ENCODE measurements at regions not wholly inside any gene's neighbourhood (a gene's known extent, or its start where the extent isn't known, plus 50 kb on each side); places are given as distances from the start of the nearest gene placed in this dataset.
A peak's percentile ranks its signal among the peaks of the same experiment; 100 is the strongest.
"Not testable (repeated sequence)": the region's sequence is repeated elsewhere in the genome, so short reads cannot be mapped to it uniquely, and the experiment has no call there.

DNA sequence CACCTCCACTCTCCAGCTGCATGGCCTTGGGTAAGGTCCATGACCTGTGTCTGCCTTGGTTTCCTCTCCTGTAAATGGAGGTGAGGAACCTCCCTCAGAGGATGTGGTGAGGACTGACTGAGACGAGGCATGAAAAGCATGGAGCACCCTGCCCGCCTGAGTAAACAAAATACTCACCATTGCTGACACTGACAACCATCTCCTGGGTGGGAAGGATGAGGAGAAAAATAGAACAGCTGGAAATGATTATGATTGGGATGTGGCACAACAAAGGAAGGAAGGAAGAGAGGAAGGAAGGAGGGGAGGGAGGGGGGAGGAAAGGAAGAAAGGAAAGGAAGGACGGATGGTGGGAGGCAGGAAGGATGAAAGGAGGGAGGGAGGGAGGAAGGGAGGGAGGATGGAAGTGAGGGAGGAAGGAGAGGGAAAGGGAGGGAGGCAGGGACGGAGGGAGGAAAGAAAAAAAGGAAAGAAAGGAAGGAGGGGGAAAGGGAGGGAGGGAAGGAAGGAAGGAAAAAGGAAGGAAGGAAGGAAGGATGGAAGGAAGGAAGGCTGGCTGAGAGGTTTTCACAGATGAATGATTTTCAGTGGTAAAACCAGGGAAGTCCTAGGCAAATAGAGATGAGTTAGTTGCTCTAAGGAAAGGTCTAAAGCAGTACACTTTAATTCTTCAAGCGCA lies 276.5 kb upstream of the XYLT1 start:
- no peak for DNase-seq (ENCODE audit: low spot score)

DNA sequence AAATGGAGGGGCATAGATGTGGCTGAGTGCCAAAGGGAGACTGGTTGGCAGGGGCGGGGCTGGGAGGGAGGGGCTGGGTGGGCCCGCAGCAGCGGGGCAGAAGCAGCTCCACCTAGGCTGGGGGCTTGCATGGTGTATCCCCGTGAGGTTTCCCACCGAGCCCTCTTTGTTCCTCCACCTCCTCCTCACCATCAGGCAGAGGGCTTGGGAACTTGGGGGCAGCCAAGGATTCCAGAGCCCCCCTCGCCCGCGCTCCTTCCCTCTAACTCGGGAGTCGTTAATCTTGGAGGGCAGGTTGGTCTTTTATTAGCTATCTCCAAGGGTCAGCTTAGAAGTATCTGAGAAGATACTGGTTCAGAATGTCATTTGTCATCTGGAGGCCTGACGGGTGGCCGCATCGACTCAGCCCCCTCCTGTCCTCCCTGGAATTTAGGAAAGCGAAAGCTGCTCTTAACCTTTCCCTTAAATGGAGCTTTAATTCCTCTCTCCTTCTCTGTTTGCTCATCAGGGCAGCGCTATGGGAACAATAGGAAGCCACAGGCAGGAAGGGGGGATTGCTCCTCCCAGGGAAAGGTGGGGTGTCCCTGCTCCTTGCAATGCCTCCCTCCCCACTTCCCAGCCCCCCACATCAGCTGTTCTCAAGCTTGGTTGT lies 274.3 kb upstream of the XYLT1 start:
- DNase-seq (ENCODE audit: low spot score): no peak

DNA sequence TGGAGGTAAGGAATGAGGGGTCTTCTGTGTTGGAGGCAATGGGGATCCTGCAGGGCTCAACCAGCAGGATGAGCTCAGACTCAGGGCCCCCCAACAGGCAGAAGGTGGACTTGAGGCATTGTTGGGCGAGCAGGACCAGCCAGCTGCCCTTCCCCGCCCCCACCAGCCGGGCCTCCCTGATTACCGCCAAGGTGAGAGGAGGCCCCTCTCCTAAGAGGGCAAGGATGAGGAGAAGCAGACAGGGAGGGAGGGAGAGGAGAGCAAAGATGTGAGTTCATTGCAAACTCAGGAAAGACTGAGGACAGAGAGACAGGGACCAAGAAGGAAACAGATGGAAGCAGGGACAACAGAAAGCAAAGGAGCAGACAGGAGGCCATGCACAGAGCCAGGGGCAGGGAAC lies 272.8 kb upstream of the XYLT1 start:
- no peak for DNase-seq (ENCODE audit: low spot score)

DNA sequence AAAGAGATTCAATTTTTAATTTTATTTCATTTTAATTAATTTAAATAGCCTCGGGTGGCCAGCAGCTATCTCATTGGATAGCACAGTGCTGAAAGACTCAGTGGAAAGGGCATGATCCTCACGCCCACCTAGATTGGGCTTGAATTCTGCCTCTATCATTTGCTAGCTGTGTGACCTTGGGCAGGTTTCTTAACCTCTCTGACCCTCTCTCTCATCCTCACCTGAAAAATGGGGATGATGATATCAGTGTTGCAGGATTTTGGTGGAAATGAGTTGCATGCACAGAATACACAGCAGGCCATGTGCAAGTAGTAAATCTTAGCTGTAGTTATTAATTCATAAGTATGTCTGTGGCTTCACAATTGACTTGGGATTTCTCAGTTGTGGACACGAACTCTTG lies 272.4 kb upstream of the XYLT1 start:
- no peak for DNase-seq (ENCODE audit: low spot score)

DNA sequence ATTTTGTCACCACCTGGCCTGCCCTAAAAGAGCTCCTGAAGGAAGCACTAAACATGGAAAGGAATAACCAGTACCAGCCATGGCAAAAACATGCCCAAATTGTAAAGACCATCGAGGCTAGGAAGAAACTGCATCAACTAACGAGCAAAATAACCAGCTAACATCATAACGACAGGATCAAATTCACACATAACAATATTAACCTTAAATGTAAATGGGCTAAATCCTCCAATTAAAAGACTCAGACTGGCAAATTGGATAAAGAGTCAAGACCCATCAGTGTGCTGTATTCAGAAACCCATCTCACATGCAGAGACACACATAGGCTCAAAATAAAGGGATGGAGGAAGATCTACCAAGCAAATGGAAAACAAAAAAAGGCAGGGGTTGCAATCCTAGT lies 264.3 kb upstream of the XYLT1 start:
- not testable (repeated sequence) for DNase-seq (ENCODE audit: low spot score)

DNA sequence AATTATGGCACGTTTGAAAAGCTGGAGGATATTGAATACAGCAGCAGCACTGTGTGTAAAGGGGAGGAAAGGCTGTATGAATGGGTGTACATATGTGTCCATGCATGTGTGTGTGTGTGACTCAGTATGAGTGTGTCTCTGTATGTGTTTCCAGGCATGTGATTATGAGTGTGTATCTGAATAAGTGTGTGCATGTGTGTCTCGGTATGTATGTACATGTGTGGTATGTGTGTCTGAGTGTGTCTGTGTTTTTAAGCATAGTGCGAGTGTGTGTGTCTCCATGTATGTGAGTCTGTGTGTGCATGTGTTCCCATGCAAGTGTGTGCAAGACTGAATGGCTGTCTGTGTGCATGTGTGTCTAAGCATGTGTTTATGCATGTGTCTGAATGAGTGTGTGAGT lies 259.1 kb upstream of the XYLT1 start:
- no peak for DNase-seq (ENCODE audit: low spot score)

DNA sequence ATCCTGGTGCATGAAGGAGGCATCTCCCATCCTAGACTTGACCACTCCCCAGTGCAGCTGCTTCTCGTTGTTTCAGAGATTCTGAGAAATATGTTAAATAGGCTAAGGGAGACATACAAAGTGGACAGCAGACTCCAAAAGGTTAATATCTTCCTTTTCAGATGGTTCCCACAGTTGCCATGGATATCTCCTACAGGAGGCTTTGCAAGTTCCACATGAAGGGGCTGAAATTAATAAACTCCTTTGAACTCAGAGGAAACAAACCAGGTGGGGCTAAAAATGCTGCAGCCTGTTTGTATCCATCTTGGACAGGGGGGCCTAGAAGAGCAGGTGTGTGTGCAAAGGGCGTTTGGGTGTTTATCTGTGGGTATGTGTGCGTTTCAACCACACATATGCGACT lies 257.4 kb upstream of the XYLT1 start:
- no peak for DNase-seq (ENCODE audit: low spot score)

DNA sequence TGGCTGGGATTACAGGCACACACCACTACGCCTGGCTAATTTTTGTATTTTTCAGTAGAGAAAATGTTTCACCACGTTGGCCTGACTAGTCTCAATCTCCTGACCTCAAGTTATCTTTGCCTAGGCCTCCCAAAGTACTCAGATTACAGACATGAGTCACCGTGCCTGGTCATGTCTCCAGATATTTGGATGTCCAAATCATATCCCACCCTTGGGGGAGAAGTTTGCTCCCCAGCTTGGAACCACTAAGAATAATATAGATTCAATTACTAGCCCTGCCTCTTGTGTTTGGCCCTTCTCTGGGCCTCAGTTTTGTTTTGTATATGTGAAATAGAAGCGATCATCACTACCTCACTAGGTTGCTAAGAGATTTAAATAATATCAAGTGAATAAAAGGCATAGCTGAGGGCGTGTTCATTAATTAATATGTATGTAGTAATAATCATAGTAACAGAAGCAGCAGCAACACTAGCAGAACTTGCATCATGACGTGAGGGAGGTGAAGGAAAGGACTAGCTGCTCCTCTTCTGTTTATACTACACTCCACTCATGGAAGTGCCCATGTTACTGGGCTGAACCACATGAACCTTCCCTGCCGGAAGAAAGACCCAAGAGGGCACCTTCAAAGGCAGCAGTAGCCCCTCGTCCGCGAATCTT lies 253.6 kb upstream of the XYLT1 start:
- DNase-seq (ENCODE audit: low spot score): peak; percentile 23

DNA sequence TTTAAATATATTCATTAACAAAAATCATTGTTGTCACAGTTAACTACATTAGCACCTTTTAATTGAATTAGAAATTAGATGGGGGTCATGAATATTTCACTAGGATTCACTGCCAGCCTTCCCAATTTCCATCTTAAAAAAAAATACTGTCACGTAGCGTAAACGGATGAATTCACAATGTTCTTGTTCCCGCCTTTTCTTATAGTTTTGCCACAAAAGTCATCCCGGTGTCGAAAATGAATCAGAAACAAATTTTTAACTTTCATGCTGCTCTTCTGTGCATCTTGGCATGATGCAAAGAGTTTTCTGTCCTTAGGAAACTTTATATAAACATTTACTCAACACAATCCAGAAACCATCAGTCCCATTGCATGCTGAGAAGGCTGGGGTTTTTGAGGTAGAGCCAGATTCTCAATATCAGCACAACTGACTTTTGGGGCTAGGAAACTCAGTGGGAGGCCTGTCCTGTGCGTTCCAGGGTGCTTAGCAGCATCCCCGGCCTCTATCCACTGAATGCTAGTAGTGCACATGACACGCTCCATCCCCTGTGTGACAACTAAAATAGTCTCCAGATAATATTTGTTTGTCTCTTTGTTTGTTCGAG lies 252.9 kb upstream of the XYLT1 start:
- DNase-seq (ENCODE audit: low spot score): peak; percentile 27

DNA sequence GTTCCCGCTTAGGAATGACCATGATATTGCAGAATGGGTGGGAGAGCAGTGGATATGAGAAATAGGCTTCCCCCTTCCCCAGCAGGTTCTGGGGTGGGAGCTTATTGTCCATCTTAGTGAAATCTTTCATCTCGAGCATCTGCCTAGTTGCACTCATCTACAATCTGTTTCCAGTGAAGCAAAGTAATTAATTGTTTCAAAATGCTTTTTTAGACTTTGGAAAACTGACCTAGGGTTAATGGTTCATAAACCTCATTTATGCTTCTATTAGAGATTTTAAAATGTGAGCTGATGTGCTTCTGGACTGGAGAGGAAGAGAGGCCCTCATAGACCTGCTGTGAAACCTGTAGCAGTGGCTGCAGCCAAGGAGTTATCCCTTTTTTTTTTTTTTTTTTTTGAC lies 247.7 kb upstream of the XYLT1 start:
- DNase-seq (ENCODE audit: low spot score): no peak

DNA sequence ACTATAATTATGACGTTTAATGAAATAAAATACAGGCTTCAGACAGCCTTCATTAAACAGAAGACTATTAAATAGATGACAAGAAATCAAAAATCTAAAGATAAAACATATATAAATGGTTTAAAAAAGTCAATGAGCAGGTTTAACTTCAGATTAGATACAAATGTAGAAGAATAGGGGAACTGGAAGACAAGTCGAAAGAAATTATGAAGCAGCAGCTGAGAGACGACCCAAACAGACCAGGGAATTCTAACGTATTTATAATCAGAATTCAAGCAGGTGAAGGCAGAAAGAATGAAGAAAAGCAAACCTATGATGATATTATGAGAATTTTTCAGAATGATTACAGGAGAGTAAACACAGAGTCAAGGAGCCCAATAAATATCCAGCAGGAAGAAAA lies 235.1 kb upstream of the XYLT1 start:
- DNase-seq (ENCODE audit: low spot score): no peak

DNA sequence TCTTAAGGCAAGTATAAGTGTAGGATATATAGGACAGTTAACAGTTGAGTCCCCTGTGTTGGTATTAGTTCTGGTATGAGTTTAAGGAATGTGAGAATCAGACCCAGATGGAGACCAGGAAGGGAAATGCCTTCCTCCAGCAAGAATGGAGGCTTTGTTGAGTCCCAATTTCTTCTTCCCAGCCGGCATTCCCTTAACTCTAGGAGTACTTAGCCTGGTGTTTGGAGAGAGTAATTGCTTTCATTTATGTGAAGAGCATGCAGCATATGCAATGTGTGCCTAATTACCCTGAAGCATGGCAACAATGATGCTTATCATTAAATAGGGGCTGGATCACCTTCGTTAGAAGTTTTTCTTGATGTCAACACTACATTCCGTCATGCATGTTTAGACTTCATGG lies 225.9 kb upstream of the XYLT1 start:
- DNase-seq (ENCODE audit: low spot score): no peak

DNA sequence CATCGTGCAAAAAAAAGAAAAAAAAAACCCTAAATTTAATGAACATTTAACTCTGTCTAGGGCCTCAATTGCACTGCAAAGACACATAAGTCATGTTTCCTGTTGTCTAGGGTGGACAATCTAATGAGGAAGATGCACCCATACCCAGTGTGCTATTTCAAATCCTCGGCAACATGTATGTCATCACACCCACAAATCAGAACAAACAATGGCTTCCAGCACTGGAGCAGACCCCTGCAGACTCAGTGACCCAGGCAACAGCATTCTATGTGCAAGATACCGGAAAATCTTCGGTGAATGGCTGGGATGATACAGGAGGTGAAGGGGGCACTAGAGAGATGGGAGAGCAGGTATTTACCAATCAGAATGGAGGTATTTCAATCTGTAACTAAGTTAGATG lies 221.7 kb upstream of the XYLT1 start:
- DNase-seq (ENCODE audit: low spot score): no peak

DNA sequence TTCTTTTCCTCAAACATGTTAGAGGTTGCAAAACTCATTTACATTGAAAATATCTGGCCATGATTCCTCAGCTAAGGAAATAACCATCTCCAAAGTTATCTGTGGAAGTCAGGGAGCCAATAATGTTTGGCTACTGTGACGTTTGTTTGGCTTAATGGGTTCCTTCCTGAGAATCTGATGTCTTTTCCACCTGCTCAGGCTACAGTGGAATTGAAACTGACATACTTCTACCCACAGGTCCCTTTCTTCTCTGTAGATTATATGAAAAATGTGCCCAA lies 221.1 kb upstream of the XYLT1 start:
- no peak for DNase-seq (ENCODE audit: low spot score)

DNA sequence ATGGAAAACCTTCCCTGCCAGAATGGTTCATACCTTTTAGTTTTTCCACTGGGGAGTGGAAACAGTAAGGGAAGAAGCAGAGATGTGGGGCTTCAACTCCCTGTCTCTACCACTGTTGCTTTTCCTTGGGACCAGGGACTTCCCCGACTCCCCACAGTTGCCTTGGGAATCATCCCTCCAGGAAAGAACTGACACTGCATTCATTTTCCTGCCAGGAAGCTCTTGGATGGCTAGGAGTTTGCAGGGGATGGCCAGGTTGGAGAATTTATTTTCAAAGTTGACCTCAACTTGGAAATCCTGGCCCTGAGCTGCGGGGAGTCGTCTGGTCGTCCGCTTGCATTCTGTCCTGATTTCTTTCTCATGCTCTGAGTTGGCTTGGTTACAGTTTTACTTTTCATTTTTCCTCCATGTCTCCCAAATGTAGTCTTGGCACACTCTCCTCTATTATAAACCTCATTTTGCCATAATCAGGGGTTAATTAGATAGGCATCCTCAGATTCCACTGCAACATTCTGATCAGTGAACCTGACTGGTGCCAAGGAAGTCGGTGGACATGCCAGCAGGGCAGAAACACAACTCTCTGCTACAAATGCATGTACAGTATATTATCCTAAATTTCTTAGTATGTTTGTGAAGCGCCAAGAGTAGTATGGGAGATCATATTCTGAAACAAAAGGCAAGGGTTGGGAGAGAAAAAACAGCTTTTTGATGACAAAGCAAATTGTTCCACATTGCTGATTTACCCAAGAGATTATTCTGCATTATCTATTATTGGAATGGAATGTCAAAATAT lies 220.5 kb upstream of the XYLT1 start:
- DNase-seq (ENCODE audit: low spot score): no peak

DNA sequence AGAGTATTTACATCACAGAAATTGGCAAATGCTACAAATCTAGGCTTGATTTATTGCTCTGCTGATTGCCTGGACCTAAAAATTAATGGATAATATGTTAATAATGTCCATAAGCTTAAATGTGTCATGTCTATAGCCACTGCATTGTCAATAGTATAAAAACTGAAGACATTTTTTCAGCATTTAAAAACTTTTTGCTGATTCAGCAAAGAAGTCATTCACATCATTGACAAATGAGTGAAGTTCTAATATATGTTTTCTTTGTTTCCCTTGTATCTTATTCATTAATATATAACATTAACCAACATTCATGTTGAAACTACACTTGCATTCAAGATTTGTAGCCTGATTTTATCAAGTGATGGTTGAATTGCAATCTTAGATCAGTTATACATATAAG lies 214.7 kb upstream of the XYLT1 start:
- no peak for DNase-seq (ENCODE audit: low spot score)

DNA sequence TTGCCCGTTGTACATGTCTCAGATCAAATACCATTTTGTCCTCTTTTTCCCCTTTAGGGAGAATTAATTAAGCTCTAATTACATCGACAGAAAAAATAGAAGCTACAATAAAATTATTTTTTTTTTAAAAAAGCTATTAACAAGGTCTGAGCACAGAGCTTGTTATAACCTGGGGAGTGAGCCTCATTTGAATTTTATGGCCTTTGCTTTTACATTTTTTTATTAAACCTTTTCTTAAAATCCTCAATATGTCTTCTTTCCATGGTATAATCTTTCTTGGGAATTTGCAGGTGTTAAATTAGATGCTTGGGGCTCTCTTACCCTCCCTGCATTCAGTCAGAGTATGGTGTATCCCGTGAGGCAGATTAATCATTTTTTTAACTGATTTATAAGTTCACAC lies 212.5 kb upstream of the XYLT1 start:
- DNase-seq (ENCODE audit: low spot score): no peak

DNA sequence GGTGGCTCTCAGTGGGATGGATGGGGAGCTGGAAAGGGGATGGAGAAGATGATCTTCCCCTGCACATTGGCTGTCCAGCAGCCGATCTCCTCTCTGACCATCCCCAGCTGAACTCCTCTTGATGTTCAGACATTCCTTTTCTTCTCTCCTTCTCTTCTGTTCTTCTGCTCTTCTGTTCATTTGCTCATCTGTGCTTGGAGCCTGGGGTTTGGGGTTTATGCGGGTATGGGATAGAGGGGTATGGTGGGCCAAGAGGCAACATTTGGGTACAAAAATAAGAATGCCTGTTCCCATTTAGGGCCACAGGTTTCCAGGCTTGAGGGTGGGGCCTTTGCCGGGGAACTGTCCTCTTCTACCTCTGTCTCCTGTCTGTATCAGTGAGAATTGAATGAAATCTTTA lies 205.4 kb upstream of the XYLT1 start:
- no peak for DNase-seq (ENCODE audit: low spot score)

DNA sequence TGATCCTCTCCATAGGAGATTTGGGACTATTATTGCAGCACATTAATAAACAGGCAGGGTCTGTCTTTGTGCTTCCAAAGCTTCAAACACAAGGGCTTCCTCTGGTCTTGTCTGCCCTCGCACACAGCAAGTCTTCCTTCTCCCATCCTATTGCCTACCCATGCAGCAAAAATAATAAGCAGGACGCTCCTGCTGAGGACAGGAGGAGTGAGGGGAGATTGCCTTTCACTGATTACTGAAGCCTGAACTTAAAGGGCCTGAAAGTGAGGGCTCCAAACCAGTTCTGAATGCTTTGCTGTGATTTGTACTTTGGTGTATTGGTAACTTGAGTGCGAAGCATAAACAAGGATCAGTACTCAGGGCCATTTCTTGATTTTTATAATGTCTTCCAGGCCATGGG lies 197.6 kb upstream of the XYLT1 start:
- no peak for DNase-seq (ENCODE audit: low spot score)

DNA sequence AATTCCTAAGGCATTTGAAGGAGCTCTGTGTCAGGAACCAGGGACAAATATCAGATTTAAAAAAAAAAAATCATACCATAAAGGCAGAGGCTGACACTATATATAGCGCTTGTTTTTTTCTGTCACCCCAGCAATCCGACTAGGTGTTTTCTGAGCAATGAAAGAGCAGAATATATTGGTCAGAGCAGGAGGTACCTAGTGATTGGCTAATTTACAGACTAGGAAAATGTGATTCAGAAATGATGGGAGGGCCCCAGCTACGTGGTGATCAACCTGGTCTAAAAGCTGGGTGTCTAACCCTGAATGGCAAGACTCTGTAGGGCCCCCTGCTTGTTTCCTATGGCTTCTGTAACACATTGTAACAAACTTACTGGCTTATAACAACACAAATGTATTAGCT lies 195.5 kb upstream of the XYLT1 start:
- no peak for DNase-seq (ENCODE audit: low spot score)

DNA sequence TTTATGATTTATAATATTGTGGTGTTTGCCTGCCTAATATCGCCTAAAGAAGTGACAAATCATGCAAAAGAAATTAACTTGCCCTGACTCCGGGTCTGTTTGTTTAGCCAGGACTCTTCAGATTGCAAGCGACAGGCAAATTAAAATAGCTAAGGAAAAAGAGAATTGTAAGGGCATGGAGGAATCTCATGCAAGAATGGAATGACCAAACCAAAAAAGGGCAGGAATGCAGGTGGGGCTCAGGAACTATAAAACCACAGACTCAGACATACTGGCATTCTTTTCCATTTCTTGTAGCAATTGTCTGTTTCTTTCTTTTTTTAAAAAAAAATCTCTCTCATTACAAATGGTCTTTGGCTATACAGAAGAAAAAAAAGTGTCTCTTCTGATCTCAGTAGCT lies 188.1 kb upstream of the XYLT1 start:
- no peak for DNase-seq (ENCODE audit: low spot score)

DNA sequence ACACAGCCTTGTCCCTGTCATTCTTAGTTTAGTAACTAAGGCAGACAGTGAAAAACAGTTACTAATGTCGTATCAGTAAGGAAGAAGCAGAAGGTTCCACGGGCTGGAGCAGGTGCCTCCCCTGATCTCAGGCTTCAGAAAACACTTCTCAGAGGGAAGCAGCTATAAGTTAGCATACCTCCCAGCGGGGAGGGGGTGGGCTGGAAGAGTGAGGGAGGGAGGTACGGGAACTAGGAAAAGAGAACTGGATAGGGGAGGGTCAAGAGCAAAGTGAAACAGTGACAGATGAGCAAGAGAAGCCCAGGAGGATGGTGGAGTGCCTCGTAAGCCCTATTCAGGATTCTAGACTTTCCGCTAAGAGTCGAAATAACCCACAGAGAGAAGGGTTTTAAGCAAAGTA lies 186.3 kb upstream of the XYLT1 start:
- no peak for DNase-seq (ENCODE audit: low spot score)

DNA sequence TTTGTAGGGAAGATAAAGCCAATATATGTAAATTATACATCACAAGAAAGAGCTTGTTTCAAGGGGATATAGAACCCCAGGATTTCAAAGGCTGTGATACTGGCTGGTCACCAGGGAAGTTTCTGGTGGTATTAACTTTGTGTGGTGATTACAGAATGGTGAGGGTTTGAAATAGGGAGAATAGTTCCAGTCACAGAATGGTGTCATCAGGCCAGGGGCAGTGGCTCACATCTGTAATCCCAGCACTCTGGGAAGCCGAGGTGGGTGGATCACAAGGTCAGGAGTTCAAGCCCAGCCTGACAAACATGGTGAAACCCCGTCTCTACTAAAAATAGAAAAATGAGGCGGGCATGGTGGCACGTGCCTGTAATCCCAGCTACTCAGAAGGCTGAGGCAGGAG lies 183.8 kb upstream of the XYLT1 start:
- no peak for DNase-seq (ENCODE audit: low spot score)

Measured in AG08396 (cell line).